ENCODE measurements at regions not wholly inside any gene's neighbourhood (a gene's known extent, or its start where the extent isn't known, plus 50 kb on each side); places are given as distances from the start of the nearest gene placed in this dataset.
"Not testable (repeated sequence)": the region's sequence is repeated elsewhere in the genome, so short reads cannot be mapped to it uniquely, and the experiment has no call there.

GRCh38 chr4:179626687-179627086 lies 2184.4 kb upstream of the AGA start:
- no peak for DNase-seq

GRCh38 chr4:179631321-179631720 lies 2189.1 kb upstream of the AGA start:
- no peak for DNase-seq

GRCh38 chr4:179634862-179635261 lies 2192.6 kb upstream of the AGA start:
- no peak for DNase-seq

GRCh38 chr4:179662522-179662921 lies 2220.3 kb upstream of the AGA start:
- DNase-seq, result no peak

GRCh38 chr4:179663641-179664429 lies 2221.6 kb upstream of the AGA start:
- DNase-seq, result no peak

- no peak for DNase-seq
Measured at GRCh38 chr4:179664430-179665027, 2222.3 kb upstream of the AGA start.

GRCh38 chr4:179666226-179666625 lies 2224.0 kb upstream of the AGA start:
- DNase-seq, result no peak

GRCh38 chr4:179671609-179672008 lies 2229.4 kb upstream of the AGA start:
- DNase-seq, result no peak

- no peak for DNase-seq
Measured at GRCh38 chr4:179678093-179678814, 2236.0 kb upstream of the AGA start.

GRCh38 chr4:179683661-179684060 lies 2241.4 kb upstream of the AGA start:
- not testable (repeated sequence) for DNase-seq

GRCh38 chr4:179692222-179692621 lies 2250.0 kb upstream of the AGA start:
- no peak for DNase-seq

GRCh38 chr4:179695175-179695574 lies 2252.9 kb upstream of the AGA start:
- DNase-seq, result no peak

GRCh38 chr4:179698321-179698720 lies 2256.1 kb upstream of the AGA start:
- no peak for DNase-seq

GRCh38 chr4:179709961-179710624 lies 2267.9 kb upstream of the AGA start:
- DNase-seq, result no peak

- no peak for DNase-seq
Measured at GRCh38 chr4:179719766-179720450, 2277.7 kb upstream of the AGA start.

GRCh38 chr4:179726491-179726890 lies 2284.3 kb upstream of the AGA start:
- not testable (repeated sequence) for DNase-seq

- DNase-seq, result no peak
Measured at GRCh38 chr4:179728305-179728704, 2286.1 kb upstream of the AGA start.

GRCh38 chr4:179736820-179737219 lies 2294.6 kb upstream of the AGA start:
- DNase-seq, result not testable (repeated sequence)

- no peak for DNase-seq
Measured at GRCh38 chr4:179738822-179739221, 2296.6 kb upstream of the AGA start.

GRCh38 chr4:179747218-179747910 lies 2305.1 kb upstream of the AGA start:
- no peak for DNase-seq

- no peak for DNase-seq
Measured at GRCh38 chr4:179748837-179749236, 2306.6 kb upstream of the AGA start.

GRCh38 chr4:179750374-179750773 lies 2308.1 kb upstream of the AGA start:
- no peak for DNase-seq
